ENCODE measurements at regions not wholly inside any gene's neighbourhood (a gene's known extent, or its start where the extent isn't known, plus 50 kb on each side); places are given as distances from the start of the nearest gene placed in this dataset.

DNA sequence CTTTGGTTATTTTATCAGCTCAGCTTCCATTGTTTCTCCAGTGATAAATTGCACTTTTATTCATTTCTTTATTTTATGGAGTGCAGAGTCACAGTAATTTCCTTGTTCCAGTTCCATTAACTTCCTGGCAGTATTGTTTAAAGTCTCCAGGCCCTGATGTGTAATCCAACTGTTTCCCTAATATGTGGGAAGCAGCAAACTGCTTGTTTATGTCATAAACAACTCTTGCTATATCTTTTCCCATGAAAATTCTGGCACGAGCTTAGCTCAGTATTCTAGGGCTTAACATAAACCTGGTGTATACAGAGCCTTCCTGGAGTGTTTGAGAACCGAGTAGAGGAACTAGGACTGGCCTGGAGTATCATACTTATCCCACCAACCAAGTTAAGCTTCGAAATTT lies 83.5 kb upstream of the ARGLU1 start:
- Histone ChIP-seq H3K4me2 (ENCODE audit: low read length) (no peak overlapping the region), H3K9ac (ENCODE audit: low read length) (no peak overlapping the region), H4K20me1 (ENCODE audit: insufficient read depth) (no peaks in the 10 kb centered on the region), H3K36me3 (ENCODE audit: control insufficient read depth in 1 of 2, insufficient read depth in 2 of 2, low read length in 2 of 2) (no peaks in the 10 kb centered on the region), H3K9me2 (ENCODE audit: insufficient read depth) (no peaks in the 10 kb centered on the region), H3K79me2 (ENCODE audit: insufficient read depth, low read length) (no peaks in the 10 kb centered on the region), H3K9me3 (ENCODE audit: control insufficient read depth in 1 of 2, insufficient read depth in 1 of 2, low read depth in 1 of 2, low read length in 2 of 2) (no peaks in the 10 kb centered on the region), H3K27me3 (ENCODE audit: insufficient read depth, low read length) (peaks cover 16% of the 10 kb centered on the region), H3K4me1 (ENCODE audit: control insufficient read depth in 1 of 2, insufficient read depth in 2 of 2, low read length in 2 of 2) (no peaks in the 10 kb centered on the region), H3K4me3 (replicated peaks in 1 of 2; ENCODE audit: low read depth in 1 of 2, low read length in 2 of 2) (no peak overlapping the region), H2AFZ (ENCODE audit: low read depth, low read length, poor library complexity, severe bottlenecking) (no peak overlapping the region), H3K27ac (ENCODE audit: low read depth, low read length) (no peak overlapping the region)
- no TSS peak for BruUV-seq (replicated peaks)
- POLR2A ChIA-PET, result no interaction called here
- no peak for DNase-seq (ENCODE audit: low read depth, low spot score)
- CTCF ChIA-PET, result no interaction called here
- TF ChIP-seq SIN3A (IDR thresholded peaks at IDR 0.05; ENCODE audit: low read depth), result no peak
- TF ChIP-seq, protein P1, sequence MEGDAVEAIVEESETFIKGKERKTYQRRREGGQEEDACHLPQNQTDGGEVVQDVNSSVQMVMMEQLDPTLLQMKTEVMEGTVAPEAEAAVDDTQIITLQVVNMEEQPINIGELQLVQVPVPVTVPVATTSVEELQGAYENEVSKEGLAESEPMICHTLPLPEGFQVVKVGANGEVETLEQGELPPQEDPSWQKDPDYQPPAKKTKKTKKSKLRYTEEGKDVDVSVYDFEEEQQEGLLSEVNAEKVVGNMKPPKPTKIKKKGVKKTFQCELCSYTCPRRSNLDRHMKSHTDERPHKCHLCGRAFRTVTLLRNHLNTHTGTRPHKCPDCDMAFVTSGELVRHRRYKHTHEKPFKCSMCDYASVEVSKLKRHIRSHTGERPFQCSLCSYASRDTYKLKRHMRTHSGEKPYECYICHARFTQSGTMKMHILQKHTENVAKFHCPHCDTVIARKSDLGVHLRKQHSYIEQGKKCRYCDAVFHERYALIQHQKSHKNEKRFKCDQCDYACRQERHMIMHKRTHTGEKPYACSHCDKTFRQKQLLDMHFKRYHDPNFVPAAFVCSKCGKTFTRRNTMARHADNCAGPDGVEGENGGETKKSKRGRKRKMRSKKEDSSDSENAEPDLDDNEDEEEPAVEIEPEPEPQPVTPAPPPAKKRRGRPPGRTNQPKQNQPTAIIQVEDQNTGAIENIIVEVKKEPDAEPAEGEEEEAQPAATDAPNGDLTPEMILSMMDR (IDR thresholded peaks at IDR 0.05 in 2 of 3, conservative IDR thresholded peaks at IDR 0.05 in 1 of 3; ENCODE audit: borderline replicate concordance in 1 of 3, insufficient read depth in 1 of 3, low read depth in 2 of 3, low read length in 2 of 3), result no peak
- no peak for TF ChIP-seq POLR2A (IDR thresholded peaks at IDR 0.05; ENCODE audit: borderline replicate concordance, extremely low read depth, insufficient read depth, insufficient read length)
- TF ChIP-seq EGR1 (IDR thresholded peaks at IDR 0.05; ENCODE audit: low read depth), result no peak
- no peak for TF ChIP-seq RAD21 (IDR thresholded peaks at IDR 0.05; ENCODE audit: low read depth)
- TF ChIP-seq, protein P2, sequence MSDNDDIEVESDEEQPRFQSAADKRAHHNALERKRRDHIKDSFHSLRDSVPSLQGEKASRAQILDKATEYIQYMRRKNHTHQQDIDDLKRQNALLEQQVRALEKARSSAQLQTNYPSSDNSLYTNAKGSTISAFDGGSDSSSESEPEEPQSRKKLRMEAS (IDR thresholded peaks at IDR 0.05), result no peak
- TF ChIP-seq ZFX (IDR thresholded peaks at IDR 0.05), result no peak
- TF ChIP-seq, protein P3, sequence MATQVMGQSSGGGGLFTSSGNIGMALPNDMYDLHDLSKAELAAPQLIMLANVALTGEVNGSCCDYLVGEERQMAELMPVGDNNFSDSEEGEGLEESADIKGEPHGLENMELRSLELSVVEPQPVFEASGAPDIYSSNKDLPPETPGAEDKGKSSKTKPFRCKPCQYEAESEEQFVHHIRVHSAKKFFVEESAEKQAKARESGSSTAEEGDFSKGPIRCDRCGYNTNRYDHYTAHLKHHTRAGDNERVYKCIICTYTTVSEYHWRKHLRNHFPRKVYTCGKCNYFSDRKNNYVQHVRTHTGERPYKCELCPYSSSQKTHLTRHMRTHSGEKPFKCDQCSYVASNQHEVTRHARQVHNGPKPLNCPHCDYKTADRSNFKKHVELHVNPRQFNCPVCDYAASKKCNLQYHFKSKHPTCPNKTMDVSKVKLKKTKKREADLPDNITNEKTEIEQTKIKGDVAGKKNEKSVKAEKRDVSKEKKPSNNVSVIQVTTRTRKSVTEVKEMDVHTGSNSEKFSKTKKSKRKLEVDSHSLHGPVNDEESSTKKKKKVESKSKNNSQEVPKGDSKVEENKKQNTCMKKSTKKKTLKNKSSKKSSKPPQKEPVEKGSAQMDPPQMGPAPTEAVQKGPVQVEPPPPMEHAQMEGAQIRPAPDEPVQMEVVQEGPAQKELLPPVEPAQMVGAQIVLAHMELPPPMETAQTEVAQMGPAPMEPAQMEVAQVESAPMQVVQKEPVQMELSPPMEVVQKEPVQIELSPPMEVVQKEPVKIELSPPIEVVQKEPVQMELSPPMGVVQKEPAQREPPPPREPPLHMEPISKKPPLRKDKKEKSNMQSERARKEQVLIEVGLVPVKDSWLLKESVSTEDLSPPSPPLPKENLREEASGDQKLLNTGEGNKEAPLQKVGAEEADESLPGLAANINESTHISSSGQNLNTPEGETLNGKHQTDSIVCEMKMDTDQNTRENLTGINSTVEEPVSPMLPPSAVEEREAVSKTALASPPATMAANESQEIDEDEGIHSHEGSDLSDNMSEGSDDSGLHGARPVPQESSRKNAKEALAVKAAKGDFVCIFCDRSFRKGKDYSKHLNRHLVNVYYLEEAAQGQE (IDR thresholded peaks at IDR 0.05; ENCODE audit: low read depth), result no peak
- no peak for TF ChIP-seq TCF7L2 (IDR thresholded peaks at IDR 0.05; ENCODE audit: borderline replicate concordance, extremely low read depth, insufficient read depth, insufficient read length)
- no peak for TF ChIP-seq FOSL1 (IDR thresholded peaks at IDR 0.05; ENCODE audit: low read depth)
- TF ChIP-seq, protein P4, sequence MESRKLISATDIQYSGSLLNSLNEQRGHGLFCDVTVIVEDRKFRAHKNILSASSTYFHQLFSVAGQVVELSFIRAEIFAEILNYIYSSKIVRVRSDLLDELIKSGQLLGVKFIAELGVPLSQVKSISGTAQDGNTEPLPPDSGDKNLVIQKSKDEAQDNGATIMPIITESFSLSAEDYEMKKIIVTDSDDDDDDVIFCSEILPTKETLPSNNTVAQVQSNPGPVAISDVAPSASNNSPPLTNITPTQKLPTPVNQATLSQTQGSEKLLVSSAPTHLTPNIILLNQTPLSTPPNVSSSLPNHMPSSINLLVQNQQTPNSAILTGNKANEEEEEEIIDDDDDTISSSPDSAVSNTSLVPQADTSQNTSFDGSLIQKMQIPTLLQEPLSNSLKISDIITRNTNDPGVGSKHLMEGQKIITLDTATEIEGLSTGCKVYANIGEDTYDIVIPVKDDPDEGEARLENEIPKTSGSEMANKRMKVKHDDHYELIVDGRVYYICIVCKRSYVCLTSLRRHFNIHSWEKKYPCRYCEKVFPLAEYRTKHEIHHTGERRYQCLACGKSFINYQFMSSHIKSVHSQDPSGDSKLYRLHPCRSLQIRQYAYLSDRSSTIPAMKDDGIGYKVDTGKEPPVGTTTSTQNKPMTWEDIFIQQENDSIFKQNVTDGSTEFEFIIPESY (IDR thresholded peaks at IDR 0.05; ENCODE audit: extremely low read depth, insufficient replicate concordance, low read length), result no peak
- TF ChIP-seq CEBPB (IDR thresholded peaks at IDR 0.05; ENCODE audit: low read depth), result no peak
- no peak for TF ChIP-seq EZH2 (IDR thresholded peaks at IDR 0.05)
- no peak for TF ChIP-seq CBX3 (IDR thresholded peaks at IDR 0.05; ENCODE audit: low read depth)
- no peak for TF ChIP-seq ZNF274 (IDR thresholded peaks at IDR 0.05; ENCODE audit: low read depth, low read length)
- no peak for TF ChIP-seq SP1 (IDR thresholded peaks at IDR 0.05; ENCODE audit: low read depth)
- TF ChIP-seq JUND (IDR thresholded peaks at IDR 0.05), result no peak
- TF ChIP-seq YY1 (IDR thresholded peaks at IDR 0.05; ENCODE audit: extremely low read depth, insufficient replicate concordance, low read depth, low read length), result no peak
- intact Hi-C loops (cut with micrococcal nuclease), result no loop called here
- no peak for ATAC-seq
- RAD21 ChIA-PET (ENCODE audit: low non-redundant PET in 1 of 2, low total read pairs in 2 of 2, uncharacterized antibody in 2 of 2, unreplicated experiment in 2 of 2), result no interaction called here
